Suppressor macrophage treated with lipopolysaccharide for 4 hours (primary cell): ENCODE measurements at regions not wholly inside any gene's neighbourhood (a gene's known extent, or its start where the extent isn't known, plus 50 kb on each side); places are given as distances from the start of the nearest gene placed in this dataset.
A peak's percentile ranks its signal among the peaks of the same experiment; 100 is the strongest.

Source experiments
- DNase-seq: peaks from one replicate; pipeline ENCODE4 v3.0.0-alpha.2; 2020

DNA sequence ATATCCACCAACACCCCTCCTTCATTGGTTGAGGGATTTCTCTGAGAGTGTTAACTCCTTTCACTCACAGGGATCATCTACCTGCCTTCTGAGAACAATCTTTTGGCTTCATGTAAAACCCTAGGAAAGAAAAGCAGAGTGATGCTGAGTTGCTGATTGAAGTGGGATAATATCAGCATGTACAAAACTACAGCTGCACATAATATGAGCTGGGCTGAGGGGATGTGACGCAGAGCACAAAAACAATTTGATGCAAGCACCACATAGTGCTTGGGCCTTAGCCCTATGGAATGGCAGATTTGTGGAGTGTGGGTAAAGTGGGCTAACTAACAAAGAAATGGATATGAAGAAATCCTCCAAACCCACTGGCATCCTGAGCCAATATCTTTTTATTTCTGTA, 267.6 kb upstream of the KCNH8 start:
- DNase-seq: no peak

DNA sequence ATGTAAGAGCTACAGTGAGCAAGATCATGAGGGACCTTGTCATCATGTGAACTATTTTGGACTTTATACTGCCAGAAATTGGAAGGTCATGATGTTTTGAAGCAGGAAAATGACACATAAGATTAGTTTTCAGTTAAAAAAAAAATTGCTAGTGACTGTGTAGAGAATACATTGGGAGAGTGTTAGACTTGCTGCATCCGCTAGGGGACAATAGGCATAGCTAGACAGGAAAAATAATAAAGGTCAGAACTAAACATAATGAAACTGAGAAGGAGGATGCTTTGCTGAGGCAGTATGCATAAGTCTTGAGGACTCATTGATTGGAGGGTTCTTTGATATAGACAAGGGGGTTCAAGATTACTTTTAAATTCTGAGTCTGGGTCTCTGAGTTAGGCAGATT, 275.8 kb upstream of the KCNH8 start:
- no peak for DNase-seq

DNA sequence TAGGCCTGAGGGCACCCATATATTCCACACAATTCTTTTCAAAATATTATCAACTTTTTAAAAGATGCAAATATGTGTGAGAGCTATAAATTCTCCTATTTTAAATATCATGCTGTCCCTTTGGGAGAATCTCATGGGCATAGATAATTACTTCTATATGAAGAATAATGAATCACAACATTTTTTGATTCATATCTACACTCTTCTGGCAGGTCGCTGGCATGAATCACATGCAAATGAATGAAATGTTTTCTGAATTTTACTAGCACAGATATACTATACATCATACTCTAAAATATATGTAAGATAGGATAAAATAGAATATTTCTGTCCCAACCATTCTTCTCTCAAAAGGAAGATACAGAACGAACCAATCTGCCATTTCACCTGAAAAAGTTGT, 277.7 kb upstream of the KCNH8 start:
- DNase-seq: no peak

DNA sequence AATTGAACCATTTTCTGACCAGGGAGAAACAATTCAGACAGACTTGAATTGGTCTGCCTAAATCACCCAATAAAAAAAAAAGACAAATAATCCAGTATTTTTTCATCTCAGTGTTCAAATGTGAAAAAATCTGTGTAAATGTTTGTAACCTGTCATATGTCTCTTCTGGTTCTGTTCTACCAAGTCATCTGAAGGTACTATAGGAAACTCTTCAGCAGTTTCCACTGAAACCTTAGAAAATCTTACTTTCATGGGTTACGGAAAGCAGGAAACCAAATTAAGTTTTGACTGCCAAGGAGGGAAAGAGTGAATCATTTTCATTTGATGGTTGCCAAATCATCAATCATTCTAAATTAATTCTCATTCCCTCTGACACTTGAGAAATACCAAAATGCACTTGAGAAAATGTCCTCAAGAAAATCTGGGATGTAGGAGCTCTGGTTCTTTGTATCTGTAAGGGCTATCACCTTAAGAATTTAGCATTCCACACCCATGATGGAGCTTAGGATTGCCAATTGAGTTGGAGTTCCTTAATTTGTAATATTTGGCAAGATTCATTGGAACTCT, 278.2 kb upstream of the KCNH8 start:
- DNase-seq: no peak

DNA sequence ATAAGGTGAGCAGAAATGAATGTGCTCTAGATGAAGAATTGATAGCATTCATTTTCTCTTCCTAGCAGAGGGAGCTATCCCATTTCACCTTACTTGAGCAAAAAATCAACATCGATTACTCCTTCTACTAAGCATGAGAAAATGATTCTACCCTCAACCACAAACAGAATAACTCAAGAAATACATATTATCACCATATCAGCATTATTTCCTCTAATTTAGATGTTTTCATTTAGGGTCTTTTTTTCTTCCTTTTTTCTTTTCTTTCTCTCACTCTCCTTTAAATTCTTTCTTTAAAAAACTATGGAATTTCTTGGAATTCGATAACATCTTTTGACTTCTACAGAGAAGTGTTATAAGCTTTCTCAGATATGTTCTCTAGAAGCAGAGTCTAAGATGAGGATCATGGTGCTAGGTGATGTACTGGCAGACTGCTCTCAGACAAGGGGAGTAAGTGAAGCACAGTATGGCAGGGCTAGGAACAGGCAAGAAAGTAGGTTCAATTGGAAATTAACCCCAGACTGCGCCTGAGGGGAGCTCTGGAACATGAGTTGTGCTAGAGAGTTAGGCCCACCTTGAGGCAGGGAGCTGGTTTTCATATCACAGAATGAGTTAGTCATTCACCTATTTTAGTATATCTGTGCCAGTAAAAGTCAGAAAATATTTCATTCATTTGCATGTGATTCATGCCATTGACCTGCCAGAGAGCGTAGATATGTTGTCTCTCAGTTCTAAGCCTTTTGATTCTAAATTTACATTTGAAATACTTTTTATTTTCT, 279.2 kb upstream of the KCNH8 start:
- DNase-seq: no peak

DNA sequence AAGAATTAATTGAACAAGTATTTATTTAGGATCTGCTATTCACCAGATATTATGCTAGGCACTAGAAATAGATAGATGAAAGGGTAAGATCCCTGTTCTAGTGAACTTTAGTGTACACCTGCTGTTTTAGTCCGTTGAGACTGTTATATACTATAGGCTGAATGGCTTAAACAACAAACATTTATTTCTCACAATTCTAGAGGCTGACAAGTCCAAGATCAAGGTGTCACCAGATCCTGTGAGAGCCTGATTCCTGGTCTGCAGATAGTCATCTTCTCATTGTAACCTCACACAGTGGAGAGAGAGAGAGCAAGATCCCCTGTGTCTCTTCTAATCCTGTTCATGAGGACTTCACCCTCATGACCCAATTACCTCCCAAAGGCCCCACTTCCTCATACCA, 281.4 kb upstream of the KCNH8 start:
- DNase-seq: no peak

DNA sequence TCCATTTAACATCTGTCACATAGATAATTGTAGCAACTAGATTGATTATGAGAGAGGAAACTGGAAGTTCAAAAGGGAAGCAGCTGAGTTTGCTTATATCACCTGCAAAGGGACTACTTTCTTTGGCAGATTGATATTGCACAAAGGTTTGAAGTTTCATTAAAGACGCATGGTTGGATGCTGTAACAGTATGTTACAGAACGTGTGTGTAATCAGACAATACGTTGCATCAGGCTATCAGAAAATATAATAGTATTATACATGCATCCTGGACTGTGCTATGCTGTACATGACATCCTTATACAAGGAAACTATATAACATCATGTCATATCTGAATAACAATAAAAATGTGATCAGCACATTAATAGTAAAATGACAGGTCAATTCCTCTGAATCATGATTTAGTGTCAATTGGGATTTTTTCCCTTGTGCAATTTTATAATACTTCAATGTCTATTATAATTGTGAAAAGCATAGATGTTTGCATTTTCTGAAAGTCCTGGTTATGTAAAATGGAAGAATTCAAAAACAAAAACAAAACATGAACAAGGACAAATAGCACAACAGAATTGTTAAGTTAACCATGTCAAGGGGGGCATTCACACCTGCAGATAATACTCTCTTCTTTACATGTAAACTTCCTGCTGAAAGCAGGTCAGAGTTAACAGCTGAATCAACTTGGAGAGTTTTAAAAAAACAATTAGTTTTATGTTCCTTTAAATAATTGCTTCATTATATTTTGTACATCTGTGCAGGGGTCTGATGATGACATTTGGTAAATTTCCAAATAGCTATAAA, 283.2 kb upstream of the KCNH8 start:
- DNase-seq: no peak

DNA sequence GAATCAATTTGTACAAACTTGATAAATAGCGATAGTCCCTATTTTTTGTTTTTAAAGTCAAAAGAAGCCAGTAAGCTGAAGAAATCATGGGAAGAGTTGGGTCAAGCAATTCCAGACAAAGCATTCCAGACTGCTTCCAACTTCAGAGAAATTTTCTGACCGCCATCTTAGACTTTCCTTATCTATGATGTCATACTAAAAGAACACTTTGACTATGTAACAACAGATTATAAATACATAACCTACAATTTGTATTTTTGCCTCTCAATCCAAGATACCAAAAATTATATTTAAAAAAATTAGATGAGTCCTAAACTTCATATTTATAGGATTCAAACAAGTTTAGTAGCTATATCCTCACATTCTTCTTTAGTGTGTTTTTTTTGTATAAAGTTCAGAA, 286.2 kb upstream of the KCNH8 start:
- no peak for DNase-seq

DNA sequence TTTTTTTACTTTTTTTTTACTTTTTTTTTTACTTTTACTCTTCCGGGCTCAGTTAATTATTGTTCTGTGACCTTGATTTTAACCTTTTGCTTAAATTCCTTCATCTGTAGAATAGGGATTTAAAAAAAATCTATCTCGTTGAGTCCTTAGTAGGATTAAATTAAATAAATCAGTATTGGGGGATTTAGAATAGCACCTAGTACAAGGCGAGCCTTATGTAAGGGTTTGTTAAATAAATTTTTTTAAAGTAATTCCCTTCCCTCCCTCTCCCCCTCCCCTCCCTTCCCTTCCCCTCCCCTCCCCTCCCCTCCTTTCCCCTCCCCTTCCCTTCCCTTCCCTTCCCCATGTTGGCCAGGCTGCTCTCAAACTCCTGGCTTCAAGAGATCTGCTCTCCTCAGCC, 287.2 kb upstream of the KCNH8 start:
- DNase-seq: no peak

DNA sequence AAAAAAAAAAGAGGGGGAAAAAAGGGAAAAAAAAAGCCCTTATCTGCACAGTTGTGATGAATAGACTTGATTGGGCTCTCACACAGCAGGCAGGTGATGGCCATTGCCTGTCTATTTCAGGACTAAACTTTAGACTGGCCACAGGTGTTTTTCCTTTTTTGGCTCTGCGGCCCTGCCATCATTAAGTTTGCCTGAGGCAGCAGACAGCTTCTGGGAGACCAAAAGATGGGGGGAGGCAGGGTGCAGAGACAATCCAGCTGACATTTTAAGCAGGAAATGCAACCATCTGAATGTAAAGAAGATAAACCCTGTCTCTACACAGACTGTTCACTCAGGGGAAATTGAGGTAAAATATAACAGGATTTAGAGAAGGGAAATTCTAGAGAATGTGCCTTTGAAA, 295.0 kb upstream of the KCNH8 start:
- DNase-seq: no peak

DNA sequence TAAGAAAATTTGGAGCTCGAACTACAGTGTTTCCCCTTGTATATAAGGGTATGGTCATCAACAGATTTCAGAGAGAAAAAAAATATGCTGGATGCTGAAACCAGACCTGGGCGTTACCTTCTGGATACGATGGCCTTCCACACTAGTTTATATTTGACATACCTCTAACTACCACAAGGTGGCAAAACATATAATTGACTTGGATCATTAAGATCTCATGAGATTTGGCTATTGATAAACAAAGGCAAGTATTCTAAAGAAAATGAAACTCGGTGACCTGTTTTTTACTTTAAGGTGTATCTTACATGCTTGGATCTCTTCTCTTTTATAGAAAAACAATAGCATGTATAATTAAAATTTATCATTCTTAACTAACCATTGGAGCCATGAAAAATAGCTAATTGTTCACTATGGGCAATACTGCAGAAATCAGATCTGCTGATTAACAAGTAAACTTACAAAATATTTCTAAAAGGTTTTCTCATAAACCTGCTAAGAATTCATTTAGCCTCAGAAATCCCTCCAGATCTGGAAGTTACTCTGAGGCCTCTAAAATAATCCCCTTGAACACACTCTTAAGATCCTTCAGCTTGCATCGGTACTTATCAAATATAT, 300.6 kb upstream of the KCNH8 start:
- peak; percentile 16 for DNase-seq

DNA sequence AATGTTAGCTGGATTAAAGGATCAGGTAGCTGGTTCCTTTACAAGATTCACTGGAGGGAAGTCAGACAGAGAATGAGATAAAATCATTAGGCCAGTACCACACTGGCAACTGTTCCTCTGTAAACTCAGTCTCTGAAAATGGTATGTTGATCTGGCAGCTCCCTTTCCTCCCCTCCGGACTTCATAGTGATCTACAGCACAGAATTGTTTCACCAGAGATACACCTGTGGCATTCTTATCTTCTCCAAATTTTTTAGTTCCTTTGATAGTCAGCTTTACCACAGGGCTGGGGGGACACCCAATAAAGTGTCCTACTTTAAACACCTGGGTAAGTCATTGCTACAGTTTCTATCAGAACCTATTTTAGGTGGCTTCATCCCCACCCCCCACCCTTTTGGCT, 304.3 kb upstream of the KCNH8 start:
- no peak for DNase-seq

DNA sequence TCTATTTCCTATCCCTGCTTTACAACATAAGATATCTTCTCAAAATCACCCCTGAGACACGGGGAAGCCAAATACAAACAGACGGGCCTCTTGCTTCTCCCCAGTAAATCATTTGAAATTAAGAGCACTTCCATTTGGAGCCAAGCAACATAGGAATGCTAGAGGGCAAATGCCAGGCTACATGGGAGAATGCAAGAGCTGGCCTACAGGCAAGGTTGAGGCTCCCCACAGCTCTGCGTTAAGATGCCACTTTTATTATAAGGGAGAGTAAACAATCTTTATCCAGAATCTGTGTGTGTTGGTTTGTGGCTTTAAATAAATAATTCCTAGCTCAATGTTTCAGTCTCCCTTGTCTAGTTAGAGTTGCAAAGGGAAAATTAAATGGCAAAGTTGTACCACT, 305.1 kb upstream of the KCNH8 start:
- no peak for DNase-seq

DNA sequence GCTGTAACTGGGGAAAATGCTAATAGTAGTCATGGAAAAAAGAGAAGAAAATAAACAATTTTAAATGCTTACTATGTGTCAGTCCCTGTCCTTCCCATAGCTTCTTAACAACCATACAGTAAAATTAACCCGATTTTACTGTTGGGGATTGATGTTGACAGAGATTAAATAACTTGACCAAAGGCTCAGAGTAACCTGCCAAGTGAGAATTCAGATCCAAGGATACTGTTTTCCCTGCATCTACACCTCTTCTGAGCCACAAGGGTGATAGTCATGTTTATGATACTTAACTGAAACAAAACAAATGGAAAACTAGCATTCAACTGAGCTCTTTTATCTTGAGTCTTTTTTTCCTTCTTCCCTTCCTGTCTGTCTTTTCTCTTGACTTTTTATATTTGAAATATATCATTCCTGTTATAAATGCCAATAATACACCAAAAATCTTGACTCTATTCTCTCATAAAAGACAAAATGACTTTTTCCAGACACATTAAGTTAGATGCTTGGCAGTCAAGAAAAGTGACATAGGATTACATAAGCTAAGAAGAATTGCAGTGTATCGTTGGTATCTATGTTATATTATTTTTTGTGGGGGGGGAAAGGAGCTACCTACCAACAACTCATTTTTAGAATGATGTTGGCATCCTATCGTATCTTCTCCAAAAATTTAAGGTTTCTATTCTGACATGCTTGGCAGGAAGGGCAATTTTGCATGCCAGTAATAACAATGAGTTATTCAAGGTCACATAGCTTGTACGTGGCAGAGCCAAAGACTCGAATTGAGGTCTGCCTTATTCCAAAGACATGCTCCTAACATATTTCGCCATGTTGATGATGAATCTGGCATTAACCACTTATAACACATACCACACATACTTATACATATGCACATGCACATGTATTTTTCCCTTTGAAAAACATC, 306.6 kb upstream of the KCNH8 start:
- DNase-seq: no peak

DNA sequence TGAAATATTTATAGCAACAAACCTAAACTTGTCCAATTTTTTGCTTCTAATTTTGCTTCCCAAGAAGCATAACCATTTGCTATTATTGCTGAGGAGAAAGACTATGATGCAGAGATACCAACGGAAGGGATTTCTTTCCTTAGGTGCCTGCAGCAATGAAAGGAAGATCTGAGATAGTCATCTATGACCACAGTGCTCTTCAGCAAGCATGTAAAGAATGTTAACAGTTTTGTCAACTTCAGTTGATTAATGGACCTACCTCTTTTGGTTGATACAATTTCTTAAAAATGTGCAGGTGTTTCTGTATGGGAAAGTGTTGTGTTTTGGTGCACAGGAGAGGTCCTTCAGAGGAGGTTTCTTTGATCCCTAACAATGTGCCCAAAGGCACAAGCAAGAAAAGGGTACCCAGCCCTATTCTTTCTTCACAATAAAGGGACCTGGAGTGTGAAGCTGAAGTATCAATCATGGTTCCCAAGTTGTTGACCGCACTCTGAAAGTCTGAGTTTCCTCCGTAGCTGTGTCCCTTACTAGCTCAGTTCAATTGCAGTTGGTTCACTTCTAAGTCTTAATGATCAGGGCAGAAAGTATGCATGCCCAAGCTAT, 307.7 kb upstream of the KCNH8 start:
- no peak for DNase-seq

DNA sequence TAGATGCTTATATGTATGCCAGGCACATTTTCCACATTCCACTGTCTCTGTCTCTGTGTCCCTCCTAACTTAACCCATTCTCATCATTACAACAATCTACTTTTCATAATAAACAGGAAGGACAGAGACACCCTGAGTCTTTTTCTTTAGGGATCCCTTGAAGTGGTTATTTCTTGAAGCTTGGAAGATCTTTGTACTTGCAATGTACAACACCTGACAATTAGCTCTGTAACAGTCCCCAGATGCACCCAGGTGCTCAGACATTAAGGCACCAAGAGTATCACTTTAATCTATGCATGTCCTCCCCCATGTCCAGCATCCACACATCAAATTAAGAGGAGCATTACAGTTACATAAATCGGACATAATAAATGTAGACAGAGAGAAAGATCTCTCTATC, 309.6 kb upstream of the KCNH8 start:
- DNase-seq: no peak

DNA sequence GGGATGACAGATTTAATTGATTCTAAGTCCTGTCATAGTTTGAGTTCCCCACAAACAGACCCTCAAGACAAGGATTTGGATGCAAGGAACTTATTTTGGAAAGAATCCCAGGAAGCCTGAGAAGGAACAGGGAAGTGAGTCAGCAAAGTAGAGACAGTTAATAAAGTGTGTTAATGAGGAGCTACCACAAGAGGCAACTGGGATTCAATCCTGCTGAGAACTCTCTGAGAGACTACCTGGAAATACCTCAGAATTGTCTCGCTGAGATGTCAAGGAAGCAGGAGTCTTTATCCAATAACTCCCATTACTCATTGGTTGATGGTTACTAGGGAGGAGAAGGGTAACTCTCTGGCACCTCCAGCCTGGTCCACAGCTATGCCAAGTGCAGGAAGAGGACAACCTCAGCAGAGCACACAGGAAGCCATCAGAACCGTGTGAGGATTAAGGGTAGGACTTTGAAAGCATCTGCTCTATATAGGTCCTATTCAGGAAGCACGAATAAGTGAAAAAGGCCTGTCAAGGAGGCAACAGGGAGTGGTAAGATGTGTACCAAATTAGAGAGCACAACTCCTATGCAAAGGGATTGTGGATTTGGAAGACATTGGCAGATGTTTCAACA, 311.1 kb upstream of the KCNH8 start:
- DNase-seq: no peak

DNA sequence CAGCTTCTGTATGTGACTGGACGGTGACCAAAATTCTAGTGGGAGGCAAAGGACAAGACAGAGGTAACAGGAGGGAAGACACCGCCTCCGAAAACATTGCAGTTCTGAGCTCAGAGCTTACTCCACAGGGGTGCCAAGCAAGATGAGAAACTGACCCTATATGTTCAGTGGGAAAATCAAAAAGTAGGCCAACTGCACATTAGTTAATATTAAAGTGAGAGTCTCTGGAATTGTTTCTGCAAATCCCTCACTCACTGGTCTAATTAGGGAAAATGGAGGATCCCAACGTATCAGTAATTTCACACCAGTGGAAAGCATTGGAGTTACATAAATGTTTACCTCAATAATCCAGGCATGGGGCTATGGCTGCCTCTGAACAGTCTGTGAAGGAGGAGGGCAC, 313.3 kb upstream of the KCNH8 start:
- DNase-seq: no peak

DNA sequence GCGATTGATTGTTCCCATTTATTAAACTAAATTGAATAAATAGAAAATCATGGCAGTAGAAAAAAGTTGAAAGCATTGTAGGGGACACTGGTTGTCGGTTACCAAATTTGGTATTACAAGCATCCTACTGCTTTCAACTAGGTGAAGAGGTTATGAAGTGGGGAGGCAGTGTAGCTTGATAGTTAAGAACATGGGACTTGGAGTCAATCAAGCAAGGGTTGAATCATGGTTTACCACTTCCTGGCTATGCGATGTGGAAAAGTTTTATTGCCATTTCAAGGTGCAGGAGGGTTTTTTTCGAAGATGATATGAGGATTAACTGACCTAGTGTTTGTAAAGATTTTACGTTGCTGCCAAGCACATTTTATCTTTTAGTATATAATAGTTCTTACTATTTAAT, 318.2 kb upstream of the KCNH8 start:
- DNase-seq: no peak

DNA sequence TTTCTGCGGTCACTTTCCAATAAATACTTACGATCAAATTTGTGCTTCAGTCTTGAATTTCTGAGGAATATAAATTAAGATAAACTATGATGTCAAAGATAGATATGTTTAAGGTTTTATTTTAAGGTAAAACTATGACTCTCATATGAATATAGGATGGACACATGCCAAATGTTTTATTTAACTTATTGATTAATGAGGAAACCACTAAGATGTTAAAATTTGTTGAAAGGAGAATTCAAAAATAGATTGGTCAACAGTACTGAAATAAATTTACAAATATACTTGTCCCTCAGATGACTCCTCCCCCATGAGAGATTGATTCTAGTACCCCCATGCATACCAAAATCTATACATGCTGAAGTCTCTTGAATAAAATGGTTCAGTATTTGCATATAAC, 319.7 kb upstream of the KCNH8 start:
- DNase-seq: no peak

DNA sequence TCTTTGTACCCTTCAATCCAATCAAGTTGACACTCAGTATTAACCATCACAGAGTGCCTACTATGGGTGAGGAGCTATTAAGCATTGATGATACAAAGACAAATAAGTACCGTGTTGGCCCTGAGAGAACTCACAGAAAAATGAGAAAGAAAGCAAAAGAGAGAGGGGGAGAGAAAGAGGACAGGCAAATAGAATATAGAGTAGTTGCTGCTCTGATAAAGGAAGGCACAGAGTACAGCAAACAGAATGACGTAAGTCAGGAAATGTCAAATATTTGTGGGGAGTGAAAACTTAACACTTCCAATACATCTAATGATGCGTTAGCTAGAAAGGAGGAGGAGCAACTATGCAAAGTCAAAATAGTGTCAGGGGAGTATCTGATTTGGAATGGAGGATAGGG, 320.6 kb upstream of the KCNH8 start:
- no peak for DNase-seq

DNA sequence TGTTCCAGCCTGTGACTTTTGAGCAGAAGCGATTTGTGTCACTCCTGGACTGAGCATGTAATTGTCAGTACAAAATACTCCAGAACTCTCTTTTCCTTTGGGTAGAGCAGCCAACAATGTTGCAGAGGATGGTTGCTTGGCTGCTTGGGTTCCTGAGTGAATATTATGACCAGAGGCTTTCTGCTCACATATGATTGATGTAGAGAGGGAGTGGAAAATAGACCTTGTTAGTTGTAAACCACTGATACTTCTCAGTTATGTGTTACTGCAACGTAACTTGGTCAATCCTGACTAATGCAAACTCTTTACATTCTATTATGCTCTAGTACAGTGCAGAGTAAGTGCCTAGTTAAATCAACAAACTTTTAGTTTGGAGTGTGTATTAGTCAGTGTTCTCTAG, 322.6 kb upstream of the KCNH8 start:
- no peak for DNase-seq
